ENCODE measurements at regions not wholly inside any gene's neighbourhood (a gene's known extent, or its start where the extent isn't known, plus 50 kb on each side); places are given as distances from the start of the nearest gene placed in this dataset.

DNA sequence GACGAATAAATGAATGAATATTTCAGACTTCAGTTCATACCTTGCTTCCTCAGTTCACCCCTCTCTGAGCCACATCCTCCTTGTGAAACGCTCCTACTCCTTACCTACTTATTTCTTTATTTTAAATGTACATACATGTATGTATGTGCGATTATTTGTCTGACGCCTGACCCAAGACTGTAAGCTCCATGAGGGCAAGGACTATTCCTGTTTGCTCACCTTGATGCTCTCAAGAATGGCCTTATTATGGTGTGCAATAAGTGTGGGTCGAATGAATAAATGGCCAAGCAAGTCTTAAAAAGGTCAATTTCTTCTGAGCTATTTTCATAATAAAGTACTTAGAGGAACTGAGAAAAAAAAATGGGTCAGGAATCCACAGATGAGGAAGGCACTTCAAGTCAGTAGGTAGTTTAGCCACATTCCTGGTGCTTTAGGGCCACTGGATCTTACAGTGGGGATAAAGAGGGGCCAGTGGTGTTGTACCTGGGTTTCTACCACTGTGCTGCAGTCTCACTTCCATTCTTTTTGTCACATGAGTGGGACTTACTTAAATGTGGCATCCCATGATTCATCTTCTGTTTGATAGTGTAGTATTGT lies 74.7 kb downstream of the SDC1 start:
- no peak for DNase-seq (ENCODE audit: low read depth)

DNA sequence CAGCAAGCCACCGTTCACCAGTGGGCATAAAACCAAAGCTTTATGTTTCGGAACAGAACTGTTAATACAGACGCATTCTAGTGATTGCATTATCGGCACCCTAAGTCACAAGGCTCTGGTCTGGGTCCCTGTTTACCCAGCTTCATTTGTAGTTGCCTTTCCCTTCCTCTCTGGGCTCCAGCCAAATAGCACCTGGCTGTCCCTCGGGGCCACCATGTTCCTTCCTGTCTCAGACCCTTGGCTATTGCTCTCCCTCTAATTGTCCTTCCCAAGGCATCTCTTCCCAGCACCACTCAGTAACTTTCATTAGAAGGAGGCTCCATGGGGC lies 75.3 kb downstream of the SDC1 start:
- no peak for DNase-seq (ENCODE audit: low read depth)

GRCh38 chr2:20148923-20149702 lies 75.8 kb downstream of the SDC1 start:
- no peak for DNase-seq (ENCODE audit: low read depth)

GRCh38 chr2:20148426-20148922 lies 76.5 kb downstream of the SDC1 start:
- no peak for DNase-seq (ENCODE audit: low read depth)

- no peak for DNase-seq (ENCODE audit: low read depth)
Observed at GRCh38 chr2:20147351-20147750, 77.6 kb downstream of the SDC1 start.

GRCh38 chr2:20146401-20146800 lies 78.5 kb downstream of the SDC1 start:
- DNase-seq (ENCODE audit: low read depth): no peak

DNA sequence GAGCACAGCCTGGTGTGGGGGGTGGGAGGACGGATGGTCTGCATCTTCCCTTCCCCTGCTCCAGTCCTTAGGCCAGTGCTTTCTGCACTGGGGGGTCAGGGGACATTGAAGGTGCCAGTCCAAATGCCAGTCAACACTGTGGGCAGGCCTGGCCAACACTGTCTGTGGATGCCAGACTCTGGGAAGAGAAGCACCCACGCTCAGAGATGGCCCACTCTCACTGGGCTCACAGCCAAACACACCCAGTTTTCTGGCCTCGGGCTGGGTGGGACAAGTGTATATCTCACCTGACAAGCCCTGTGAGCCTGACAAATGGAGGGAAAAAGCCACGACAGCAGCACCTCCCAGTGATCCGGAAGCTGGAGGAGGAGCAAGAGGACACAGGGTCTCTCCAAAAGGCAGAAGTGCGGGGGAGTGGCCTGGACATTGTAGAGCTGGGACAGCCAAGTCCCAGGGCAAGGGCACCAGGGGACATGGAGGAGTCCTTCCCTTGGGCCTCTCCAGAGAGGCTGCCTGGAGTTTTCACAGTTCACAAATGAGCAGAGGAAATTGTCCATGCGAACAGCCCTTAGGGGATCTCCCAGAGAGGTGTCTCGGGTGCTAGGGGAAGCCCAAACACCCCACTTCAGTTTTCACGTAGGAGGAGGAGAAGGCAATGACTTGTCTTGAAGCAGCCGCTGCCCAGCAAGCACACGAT lies 79.3 kb downstream of the SDC1 start:
- no peak for DNase-seq (ENCODE audit: low read depth)

DNA sequence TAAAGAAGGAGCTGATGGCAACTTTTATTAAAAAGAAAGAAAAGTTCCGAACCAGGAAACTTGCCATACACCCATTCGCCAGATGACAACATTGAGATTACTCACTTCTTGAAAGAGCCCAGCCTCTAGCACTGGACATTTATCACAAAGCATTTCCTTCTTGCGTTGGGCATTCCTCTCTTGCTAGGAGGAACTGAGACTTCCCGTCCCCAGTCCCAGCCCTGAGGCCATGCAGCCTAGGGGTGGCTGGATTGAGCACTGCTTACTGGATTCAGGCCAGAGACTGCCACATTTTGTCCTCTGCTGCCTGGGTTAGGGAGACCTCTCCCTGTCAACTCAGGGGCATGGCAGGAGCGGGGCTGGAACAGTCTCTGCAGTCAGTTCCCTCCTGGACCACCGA lies 80.1 kb downstream of the SDC1 start:
- no peak for DNase-seq (ENCODE audit: low read depth)

- DNase-seq (ENCODE audit: low read depth): no peak
Observed at GRCh38 chr2:20144196-20144595, 80.7 kb downstream of the SDC1 start.

GRCh38 chr2:20143263-20143662 lies 81.7 kb downstream of the SDC1 start:
- no peak for DNase-seq (ENCODE audit: low read depth)

DNA sequence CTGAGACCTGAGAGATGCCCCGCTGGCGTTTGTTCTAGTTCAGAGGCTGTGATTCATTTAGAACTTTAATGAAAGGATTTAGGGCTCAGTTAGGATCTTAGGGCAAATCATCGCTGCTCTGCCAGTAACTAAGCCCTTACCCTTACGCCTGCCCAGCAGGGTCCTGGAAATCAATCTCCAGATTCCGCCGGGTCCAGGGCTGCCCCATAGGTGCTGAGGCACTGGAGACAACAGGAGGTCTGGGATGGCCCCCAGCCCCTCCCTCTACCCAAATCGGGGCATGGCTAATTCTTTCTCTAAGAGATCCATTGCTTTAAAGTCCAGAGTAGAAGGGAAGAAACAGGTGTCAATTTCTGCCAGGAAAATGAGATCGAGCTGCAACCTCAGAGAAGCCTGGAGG lies 83.1 kb downstream of the SDC1 start:
- DNase-seq (ENCODE audit: low read depth): no peak

- DNase-seq (ENCODE audit: low read depth): no peak
Observed at GRCh38 chr2:20141056-20141762, 83.7 kb downstream of the SDC1 start.

- DNase-seq (ENCODE audit: low read depth): no peak
Observed at GRCh38 chr2:20140321-20141055, 84.4 kb downstream of the SDC1 start.

DNA sequence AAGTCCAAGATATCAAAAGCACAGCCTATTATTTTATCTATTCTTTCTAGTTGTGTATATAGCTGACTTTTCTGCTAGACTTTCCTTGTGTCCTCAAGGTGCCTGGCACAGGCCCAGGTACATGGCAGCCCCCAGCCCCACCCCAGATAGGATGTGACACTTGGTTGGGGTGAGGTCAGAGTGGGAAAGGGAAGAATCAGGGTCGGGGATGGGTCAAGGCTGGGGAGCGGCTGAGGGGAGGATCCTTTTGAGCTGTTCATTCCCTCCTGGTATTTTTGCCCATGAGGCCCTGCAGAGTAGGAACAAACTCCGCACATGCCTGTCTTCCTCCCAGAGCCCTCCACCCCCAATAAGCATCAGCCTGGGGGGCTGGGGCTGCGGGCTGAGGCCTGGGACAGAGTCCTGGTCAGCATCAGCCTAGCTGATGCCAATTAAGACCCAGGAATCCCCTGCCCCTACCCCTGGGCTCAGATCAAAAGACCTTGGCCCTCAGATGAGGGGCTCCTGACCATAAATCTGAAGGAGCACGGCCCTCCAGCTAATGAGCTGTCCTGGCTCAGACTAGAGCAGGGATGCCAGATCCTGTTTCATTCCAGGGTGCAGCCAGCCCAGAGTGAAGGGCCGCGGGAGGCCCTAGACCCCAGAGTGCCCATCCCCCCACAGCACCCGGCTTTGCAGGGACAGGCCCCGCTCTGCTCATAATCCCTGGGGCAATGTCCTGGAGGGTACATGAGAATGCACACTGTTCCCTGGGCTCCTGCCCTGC lies 85.3 kb downstream of the SDC1 start:
- no peak for DNase-seq (ENCODE audit: low read depth)

DNA sequence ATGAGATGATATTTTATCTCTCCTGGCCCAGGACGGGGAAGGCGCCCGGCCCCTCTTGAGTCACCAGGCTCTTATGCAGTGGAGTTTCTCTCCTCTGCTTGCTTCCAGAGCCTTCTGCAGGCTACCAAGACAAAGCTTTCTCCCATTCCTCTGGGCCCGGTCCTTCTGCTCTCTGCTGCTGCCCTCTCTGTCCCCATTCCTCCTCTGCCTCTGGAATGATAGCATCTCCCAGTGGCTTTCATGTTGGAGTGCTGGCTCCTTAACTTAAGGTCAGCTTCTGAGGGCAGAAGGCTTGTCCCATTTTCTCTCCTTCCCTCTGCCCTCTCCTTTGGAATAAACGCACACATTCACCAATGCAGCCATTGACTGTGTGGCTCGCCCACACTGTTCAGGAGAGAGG lies 86.2 kb downstream of the SDC1 start:
- DNase-seq (ENCODE audit: low read depth): no peak

DNA sequence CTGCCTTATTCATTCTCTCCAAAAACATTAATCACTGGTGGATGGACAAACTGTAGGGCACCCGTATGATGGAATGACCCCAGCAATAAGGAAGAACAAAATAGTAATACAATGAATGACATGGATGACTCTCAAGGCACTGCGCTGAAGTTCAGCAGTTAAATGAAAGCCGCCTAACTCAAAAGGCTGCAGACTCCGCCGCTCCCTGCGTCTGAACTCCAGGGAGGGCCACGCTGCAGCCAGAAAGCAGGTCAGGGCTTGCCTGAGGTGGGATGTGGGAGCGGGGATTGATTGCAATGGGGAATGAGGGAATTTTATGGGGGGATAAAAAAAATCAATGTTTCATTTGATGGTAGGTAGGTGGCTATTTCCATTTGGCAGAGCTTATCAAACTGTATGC lies 86.5 kb upstream of the LAPTM4A start:
- DNase-seq (ENCODE audit: low read depth): no peak

DNA sequence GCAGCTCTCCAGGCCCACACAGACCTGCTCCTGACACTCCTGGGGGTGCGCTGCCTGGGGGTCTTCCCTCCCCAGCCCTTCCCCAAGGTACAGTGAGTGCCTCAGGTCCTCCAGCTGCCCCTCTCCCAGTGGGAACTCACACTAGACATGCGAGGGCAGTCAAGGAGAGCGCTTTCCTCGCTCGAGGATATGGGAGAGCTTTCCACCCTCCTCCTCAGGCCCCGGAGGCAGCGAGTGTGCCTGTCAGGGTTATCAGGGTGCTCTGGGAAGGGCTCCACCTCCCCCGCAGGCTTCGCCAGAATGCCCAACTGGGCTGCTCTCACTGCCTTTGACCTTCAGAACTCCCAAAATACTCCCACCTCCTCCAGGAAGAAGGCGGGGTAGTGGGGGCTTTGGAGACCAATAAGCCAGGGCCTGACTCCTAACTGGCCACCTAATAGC lies 85.7 kb upstream of the LAPTM4A start:
- no peak for DNase-seq (ENCODE audit: low read depth)

DNA sequence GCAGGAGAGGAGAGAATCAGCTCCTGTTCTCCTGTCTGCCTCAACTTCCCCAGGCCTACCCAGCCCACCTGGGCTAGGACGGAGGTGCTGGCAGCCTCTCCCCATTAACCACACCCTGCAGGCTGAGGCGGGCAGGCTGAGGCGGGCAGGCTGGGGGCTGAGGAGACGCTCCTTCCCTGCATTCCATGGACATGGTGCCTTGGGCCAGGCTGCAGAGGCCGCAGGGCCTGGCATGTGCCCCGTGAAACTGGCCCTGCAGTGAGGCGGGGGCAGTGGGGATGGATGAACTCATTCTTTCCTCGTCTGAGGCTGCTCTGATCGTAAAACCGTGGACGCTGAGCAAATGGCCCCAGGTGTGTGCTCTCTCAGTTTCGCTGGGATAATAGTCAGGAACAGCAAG lies 84.7 kb upstream of the LAPTM4A start:
- DNase-seq (ENCODE audit: low read depth): no peak

- peak; percentile 3 for DNase-seq (ENCODE audit: low read depth)
Observed at GRCh38 chr2:20135631-20136050, 84.2 kb upstream of the LAPTM4A start.

DNA sequence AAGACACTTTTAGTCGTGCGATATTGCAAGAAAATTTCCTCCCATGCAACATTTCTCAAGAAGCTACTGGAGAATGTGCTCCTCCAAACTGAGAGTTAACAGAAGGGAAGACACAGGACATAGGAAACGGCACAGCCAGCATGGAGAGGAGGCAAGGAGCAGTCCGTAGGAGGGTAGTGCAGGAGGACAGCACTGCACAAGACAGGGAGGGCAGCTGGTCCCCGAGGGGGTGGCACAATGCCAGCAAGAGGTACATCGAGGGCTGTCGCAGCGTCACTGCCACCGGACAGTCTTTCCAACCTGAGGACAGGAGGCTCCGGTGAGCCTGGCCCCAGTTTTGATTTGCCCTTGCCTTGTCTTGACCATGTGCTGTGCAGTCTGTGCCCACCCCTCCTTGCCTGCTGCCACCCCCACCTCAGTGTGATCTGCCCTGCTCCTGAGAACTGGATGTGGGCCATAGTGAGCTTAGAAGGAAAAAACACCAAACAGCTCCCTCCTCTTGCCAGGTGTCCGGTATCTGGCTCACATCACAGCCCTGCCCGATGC lies 81.6 kb upstream of the LAPTM4A start:
- no peak for DNase-seq (ENCODE audit: low read depth)

Measured in stimulated activated CD4-positive, alpha-beta T cell treated with anti-CD3 and anti-CD28 coated beads, Interleukin-2, amount 100 ng/mL, for 4 hours (primary cell).